ENCODE measurements at regions not wholly inside any gene's neighbourhood (a gene's known extent, or its start where the extent isn't known, plus 50 kb on each side); places are given as distances from the start of the nearest gene placed in this dataset.

DNA sequence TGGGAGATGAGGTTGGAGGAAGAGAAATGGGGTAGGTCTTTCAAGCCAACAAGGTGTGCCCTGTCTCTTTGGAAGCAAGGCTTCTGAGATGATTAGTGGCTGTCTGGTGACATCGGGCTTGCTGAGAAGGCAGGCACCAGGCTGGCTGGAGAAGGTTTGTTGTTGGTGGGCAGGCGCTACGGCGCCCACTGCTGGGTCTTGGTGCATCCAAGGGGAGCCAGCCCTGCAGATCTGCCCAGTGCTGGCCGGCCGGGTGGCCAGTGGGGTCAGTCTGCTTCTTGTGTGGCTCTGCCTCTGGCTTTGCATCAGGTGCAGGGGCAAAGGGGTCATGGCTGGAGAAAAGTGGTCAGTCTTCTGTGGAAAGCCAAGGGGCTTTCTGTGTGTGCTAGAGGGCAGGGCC, 126.2 kb downstream of the TLR5 start:
- no peak overlapping the region for H2AFZ ChIP-seq (ENCODE audit: low read length)
- H2BK12ac ChIP-seq (ENCODE audit: low read depth, low read length): no peak overlapping the region; the same call in 1 of the 2 replicates

More for the DNA sequence above, 126.2 kb downstream of the TLR5 start:
- DNase-seq (ENCODE audit: low read depth in 1 of 2, low spot score in 2 of 2) (no peak), FAIRE-seq (no peak)
- Histone ChIP-seq H3K27me3 (replicated peaks in 1 of 4; ENCODE audit: control insufficient read depth in 3 of 4, extremely low read depth in 1 of 4, insufficient read depth in 3 of 4, low read length in 3 of 4) (no peaks in the 10 kb centered on the region), H3K9me3 (ENCODE audit: insufficient read depth in 2 of 2, low read depth in 1 of 2, low read length in 1 of 2) (no peaks in the 10 kb centered on the region), H3K4me3 (ENCODE audit: extremely low read depth in 1 of 4, insufficient read depth in 2 of 4, low read depth in 3 of 4, low read length in 4 of 4) (no peak overlapping the region), H3K79me1 (ENCODE audit: low read depth, low read length) (peaks cover 3% of the 10 kb centered on the region), H4K91ac (replicated peaks; ENCODE audit: insufficient read length, low read length) (no peak overlapping the region), H3K4me2 (ENCODE audit: insufficient read depth in 1 of 2, low read depth in 2 of 2, low read length in 2 of 2) (no peak overlapping the region), H3K9ac (replicated peaks in 1 of 4; ENCODE audit: extremely low read depth in 1 of 4, low read depth in 3 of 4, low read length in 3 of 4) (no peak overlapping the region), H3K23me2 (ENCODE audit: low read depth, low read length) (no peaks in the 10 kb centered on the region), H3K56ac (replicated peaks; ENCODE audit: insufficient read length, low read depth, low read length) (no peak overlapping the region), H4K8ac (ENCODE audit: extremely low read depth, insufficient read depth, low read length) (no peak overlapping the region), H3K4me1 (replicated peaks in 1 of 4; ENCODE audit: control insufficient read depth in 3 of 4, insufficient read depth in 4 of 4, low read length in 3 of 4) (peaks cover 3 to 18% (median 7%) of the 10 kb centered on the region in 4 experiments), H3K79me2 (ENCODE audit: control insufficient read depth in 1 of 2, insufficient read depth in 2 of 2, low read length in 2 of 2) (no peaks in the 10 kb centered on the region; a peak in 1 of 4 replicates), H4K20me1 (replicated peaks in 1 of 2; ENCODE audit: control insufficient read depth in 1 of 2, insufficient read depth in 2 of 2, low read length in 2 of 2) (peaks cover 2% of the 10 kb centered on the region in 2 experiments), H2BK120ac (replicated peaks; ENCODE audit: low read depth, low read length) (no peak overlapping the region), H3K18ac (ENCODE audit: extremely low read depth, low read length) (no peak overlapping the region), H3K4ac (replicated peaks; ENCODE audit: insufficient read length, low read depth, low read length) (no peak overlapping the region), H2BK20ac (ENCODE audit: low read length) (no peak overlapping the region), H3K27ac (ENCODE audit: low read depth, low read length) (no peak overlapping the region), H3K36me3 (ENCODE audit: control insufficient read depth in 2 of 4, insufficient read depth in 4 of 4, low read length in 3 of 4) (peaks cover 16 to 79% (median 40%) of the 10 kb centered on the region in 4 experiments), H2BK15ac (ENCODE audit: low read length) (no peak overlapping the region), H4K5ac (ENCODE audit: insufficient read length, low read depth, low read length) (no peak overlapping the region), H2BK5ac (ENCODE audit: low read depth, low read length) (no peak overlapping the region; the same call in 1 of the 2 replicates), H3K23ac (ENCODE audit: insufficient read length) (no peak overlapping the region), H2AK5ac (ENCODE audit: low read depth, low read length) (no peak overlapping the region), H3K14ac (ENCODE audit: insufficient read length) (no peak overlapping the region)
- TF ChIP-seq TAF7 (optimal IDR thresholded peaks at IDR 0.05; ENCODE audit: borderline replicate concordance, low read depth, low read length) (no peak), POLR2AphosphoS5 (IDR thresholded peaks at IDR 0.05; ENCODE audit: low read depth, low read length) (peak; percentile 69), RAD21 (IDR thresholded peaks at IDR 0.05 in 1 of 2, conservative IDR thresholded peaks at IDR 0.05 in 1 of 2; ENCODE audit: low read depth in 2 of 2, low read length in 2 of 2) (peak; percentile 25 to 34), CHD2 (IDR thresholded peaks at IDR 0.05; ENCODE audit: low read length) (0 out of 2 replicates have a peak, but pooled peaks have one; percentile 12), JUND (IDR thresholded peaks at IDR 0.05; ENCODE audit: low read length) (no peak), SP4 (IDR thresholded peaks at IDR 0.05; ENCODE audit: low read length) (no peak)
- TF ChIP-seq, protein P1, sequence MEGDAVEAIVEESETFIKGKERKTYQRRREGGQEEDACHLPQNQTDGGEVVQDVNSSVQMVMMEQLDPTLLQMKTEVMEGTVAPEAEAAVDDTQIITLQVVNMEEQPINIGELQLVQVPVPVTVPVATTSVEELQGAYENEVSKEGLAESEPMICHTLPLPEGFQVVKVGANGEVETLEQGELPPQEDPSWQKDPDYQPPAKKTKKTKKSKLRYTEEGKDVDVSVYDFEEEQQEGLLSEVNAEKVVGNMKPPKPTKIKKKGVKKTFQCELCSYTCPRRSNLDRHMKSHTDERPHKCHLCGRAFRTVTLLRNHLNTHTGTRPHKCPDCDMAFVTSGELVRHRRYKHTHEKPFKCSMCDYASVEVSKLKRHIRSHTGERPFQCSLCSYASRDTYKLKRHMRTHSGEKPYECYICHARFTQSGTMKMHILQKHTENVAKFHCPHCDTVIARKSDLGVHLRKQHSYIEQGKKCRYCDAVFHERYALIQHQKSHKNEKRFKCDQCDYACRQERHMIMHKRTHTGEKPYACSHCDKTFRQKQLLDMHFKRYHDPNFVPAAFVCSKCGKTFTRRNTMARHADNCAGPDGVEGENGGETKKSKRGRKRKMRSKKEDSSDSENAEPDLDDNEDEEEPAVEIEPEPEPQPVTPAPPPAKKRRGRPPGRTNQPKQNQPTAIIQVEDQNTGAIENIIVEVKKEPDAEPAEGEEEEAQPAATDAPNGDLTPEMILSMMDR (IDR thresholded peaks at IDR 0.05; ENCODE audit: control extremely low read depth in 1 of 3, insufficient read depth in 1 of 3, low read depth in 1 of 3, low read length in 3 of 3): peak; percentile 16 to 38 (median 31); a peak in 3 of 4 replicates
- ChIA-PET CTCF (ENCODE audit: partially characterized antibody) (interaction anchor here (0.6 to 1.0 kb wide), 3 partner anchors 14 to 213 kb away, joined by 3 to 4 read pairs (median 4); no protein-coding TSS in a partner anchor), POLR2A (ENCODE audit: partially characterized antibody) (interaction anchor here (1.0 to 6.6 kb wide), 14 partner anchors 9 to 206 kb away, joined by 3 to 41 read pairs (median 4); no protein-coding TSS in a partner anchor)
- WGBS, 2 experiments (ENCODE audit: extremely low coverage in 1 of 2, insufficient coverage in 1 of 2, insufficient read length in 1 of 2, insufficient replicate concordance in 2 of 2, low coverage in 1 of 2, low lambda C conversion rate in 2 of 2, missing lambda C conversion rate in 1 of 2): 74% methylated on average over 6 of the region's 6 CpGs; no CpG with 5 or more reads in 1 of the 2 experiments
